PC-3 (cell line): ENCODE measurements at regions not wholly inside any gene's neighbourhood (a gene's known extent, or its start where the extent isn't known, plus 50 kb on each side); places are given as distances from the start of the nearest gene placed in this dataset.

Experiments
- CTCF ChIP-seq: fragments of 300-600 bp; sonication (generic); conservative IDR thresholded peaks from 2 replicates; pipeline ENCODE4 v1.5.1; 2017; ENCODE audit warnings: antibody characterized with exemption, low read depth, mild to moderate bottlenecking, low read length
- EZH2 ChIP-seq: fragments of 300-600 bp; sonication (generic); IDR thresholded peaks from one replicate; pipeline ENCODE4 v1.6.1; 2017; ENCODE audit warnings: antibody characterized with exemption, mild to moderate bottlenecking, low read length; ENCODE audit not compliant: unreplicated experiment

GRCh38 chr17:5763595-5764306 is 179.4 kb upstream of the NLRP1 start:
- TF ChIP-seq CTCF (no peak), EZH2 (no peak)
